Breast epithelium (tissue), 4 donors: ENCODE measurements at regions not wholly inside any gene's neighbourhood (a gene's known extent, or its start where the extent isn't known, plus 50 kb on each side); places are given as distances from the start of the nearest gene placed in this dataset.

Source experiments
- DNase-seq, 2 donors: peaks; one replicate each; pipeline ENCODE4 v3.0.0-alpha.2; 2019; ENCODE audit warnings: low spot score in 2 of 2
- H3K27ac ChIP-seq, 2 donors: fragments of 200-600 bp; sonication (generic) in 1 of 2; one replicate each; pipeline ENCODE4 v1.5.1; 2016 to 2019; ENCODE audit warnings: mild to moderate bottlenecking in 1 of 2
- H3K27me3 ChIP-seq, 2 donors: fragments of 200-600 bp; sonication (generic) in 1 of 2; one replicate each; pipeline versions ENCODE4 v1.5.1 to v1.6.0; 2017 to 2019; ENCODE audit warnings: control low read depth in 1 of 2, mild to moderate bottlenecking in 1 of 2
- H3K36me3 ChIP-seq: fragments of 200-600 bp; one replicate; pipeline ENCODE4 v1.5.1; 2019
- H3K4me1 ChIP-seq, 2 donors: fragments of 200-600 bp; sonication (generic); one replicate each; pipeline ENCODE4 v1.5.1; 2016 to 2019; ENCODE audit warnings: control low read depth in 1 of 2
- H3K4me3 ChIP-seq, 3 donors: fragments of 200-600 bp; sonication (generic); 1 replicate in 2 of 3; 2 replicates in 1 of 3; pipeline ENCODE4 v1.5.1; 2016 to 2019; ENCODE audit warnings: mild to moderate bottlenecking in 3 of 3, moderate library complexity in 2 of 3
- H3K9me3 ChIP-seq, 2 donors: fragments of 200-600 bp; sonication (generic) in 1 of 2; one replicate each; pipeline ENCODE4 v1.5.1; 2016 to 2019; ENCODE audit warnings: control low read depth in 1 of 2
- POLR2A ChIP-seq: fragments of 450-650 bp; IDR thresholded peaks from one replicate; pipeline ENCODE4 v1.6.1; 2016; ENCODE audit warnings: antibody characterized with exemption, mild to moderate bottlenecking, moderate library complexity
- POLR2AphosphoS5 ChIP-seq, 3 donors: sonication (generic); formaldehyde crosslinking; IDR thresholded peaks; one replicate each; pipeline ENCODE4 v1.6.1; 2017; ENCODE audit warnings: antibody characterized with exemption in 3 of 3
- intact Hi-C: fragments of 100-400 bp; cut with DNase I; formaldehyde crosslinking; loops from one replicate; pipeline ENCODE4 v1.15.1; 2023; ENCODE audit warnings: low total_unique reads
- TF ChIP-seq, protein P1 (sequence below), 3 donors: fragments of 450-650 bp; IDR thresholded peaks; one replicate each; pipeline ENCODE4 v1.5.1; 2016 to 2017; ENCODE audit warnings: antibody characterized with exemption in 3 of 3, mild to moderate bottlenecking in 3 of 3, moderate library complexity in 3 of 3

DNA sequence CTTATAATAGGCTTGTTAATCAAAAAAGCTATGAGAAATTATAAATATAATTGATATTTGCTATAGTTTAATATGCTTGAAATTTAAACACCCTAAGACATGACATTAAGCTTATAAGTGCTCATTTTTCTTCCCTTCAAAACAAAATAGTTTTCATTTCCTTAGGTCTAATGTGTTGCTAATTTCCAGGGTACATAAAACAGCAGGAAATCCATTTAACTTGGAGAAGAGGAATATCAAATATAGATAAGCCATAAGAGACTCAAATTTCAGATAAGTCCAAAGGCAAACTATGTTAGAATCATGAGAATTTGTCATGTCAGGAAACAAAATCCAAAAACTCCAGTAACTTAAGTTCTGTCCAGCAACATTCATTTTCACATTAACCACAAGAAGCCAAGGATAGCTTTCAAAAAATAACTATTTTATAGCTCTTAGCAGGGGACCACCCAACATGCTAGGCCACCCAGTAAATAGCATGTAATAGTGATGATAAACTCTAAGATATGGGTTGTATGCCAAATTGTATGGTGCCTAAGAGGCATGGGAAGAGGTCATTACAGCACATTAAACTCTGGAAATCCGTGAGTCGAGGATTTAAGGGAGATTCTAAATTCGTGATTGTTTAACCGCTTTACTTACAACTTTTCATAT, 298.1 kb downstream of the CRPPA start:
- intact Hi-C loops, result no loop called here
- TF ChIP-seq POLR2A (no peak), POLR2AphosphoS5 (IDR thresholded peaks at IDR 0.05) (no peak)
- TF ChIP-seq, protein P1, sequence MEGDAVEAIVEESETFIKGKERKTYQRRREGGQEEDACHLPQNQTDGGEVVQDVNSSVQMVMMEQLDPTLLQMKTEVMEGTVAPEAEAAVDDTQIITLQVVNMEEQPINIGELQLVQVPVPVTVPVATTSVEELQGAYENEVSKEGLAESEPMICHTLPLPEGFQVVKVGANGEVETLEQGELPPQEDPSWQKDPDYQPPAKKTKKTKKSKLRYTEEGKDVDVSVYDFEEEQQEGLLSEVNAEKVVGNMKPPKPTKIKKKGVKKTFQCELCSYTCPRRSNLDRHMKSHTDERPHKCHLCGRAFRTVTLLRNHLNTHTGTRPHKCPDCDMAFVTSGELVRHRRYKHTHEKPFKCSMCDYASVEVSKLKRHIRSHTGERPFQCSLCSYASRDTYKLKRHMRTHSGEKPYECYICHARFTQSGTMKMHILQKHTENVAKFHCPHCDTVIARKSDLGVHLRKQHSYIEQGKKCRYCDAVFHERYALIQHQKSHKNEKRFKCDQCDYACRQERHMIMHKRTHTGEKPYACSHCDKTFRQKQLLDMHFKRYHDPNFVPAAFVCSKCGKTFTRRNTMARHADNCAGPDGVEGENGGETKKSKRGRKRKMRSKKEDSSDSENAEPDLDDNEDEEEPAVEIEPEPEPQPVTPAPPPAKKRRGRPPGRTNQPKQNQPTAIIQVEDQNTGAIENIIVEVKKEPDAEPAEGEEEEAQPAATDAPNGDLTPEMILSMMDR (IDR thresholded peaks at IDR 0.05), result no peak

GRCh38 chr7:16121876-16122390, 299.4 kb downstream of the CRPPA start:
- H3K27ac ChIP-seq, result no peak overlapping the region
- no peaks in the 10 kb centered on the region for H3K36me3 ChIP-seq
- intact Hi-C loops, result no loop called here
- H3K27me3 ChIP-seq, result no peaks in the 10 kb centered on the region
- H3K4me1 ChIP-seq, result no peaks in the 10 kb centered on the region
- no peaks in the 10 kb centered on the region for H3K9me3 ChIP-seq
- no peak for TF ChIP-seq POLR2A
- TF ChIP-seq POLR2AphosphoS5 (IDR thresholded peaks at IDR 0.05), result no peak
- TF ChIP-seq, protein P1 (IDR thresholded peaks at IDR 0.05), result no peak
- no peak overlapping the region for H3K4me3 ChIP-seq
- no peak for DNase-seq

More for the DNA sequence above, 298.1 kb downstream of the CRPPA start:
- Histone ChIP-seq H3K4me1 (no peaks in the 10 kb centered on the region), H3K9me3 (no peaks in the 10 kb centered on the region), H3K4me3 (no peak overlapping the region), H3K27ac (no peak overlapping the region), H3K27me3 (no peaks in the 10 kb centered on the region), H3K36me3 (no peaks in the 10 kb centered on the region)
- DNase-seq, result no peak

DNA sequence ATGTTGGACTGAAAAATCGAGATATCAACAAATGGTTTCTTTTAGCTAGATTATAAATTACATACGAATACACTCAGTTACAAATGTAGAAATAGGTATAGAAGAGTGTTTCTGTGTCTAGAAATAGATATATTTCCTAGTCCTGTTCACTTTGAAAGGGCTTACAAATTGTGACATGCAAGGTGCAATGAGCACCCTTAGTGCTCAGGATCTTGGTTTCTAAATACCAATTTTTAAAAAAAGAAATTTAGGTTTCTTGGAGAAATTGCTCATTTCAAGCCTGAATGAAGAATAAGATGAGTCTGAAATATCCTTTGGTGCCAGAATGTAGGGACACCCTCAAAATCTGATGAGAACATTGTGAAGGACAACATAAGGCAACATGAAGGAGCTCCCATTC, 306.0 kb downstream of the CRPPA start:
- no peaks in the 10 kb centered on the region for H3K36me3 ChIP-seq
- H3K4me1 ChIP-seq, result no peaks in the 10 kb centered on the region
- H3K4me3 ChIP-seq, result no peak overlapping the region
- TF ChIP-seq POLR2A (no peak), POLR2AphosphoS5 (IDR thresholded peaks at IDR 0.05) (no peak)
- TF ChIP-seq, protein P1 (IDR thresholded peaks at IDR 0.05), result no peak
- H3K27me3 ChIP-seq, result no peaks in the 10 kb centered on the region
- no peak for DNase-seq
- H3K9me3 ChIP-seq, result peaks cover 0 to 9% of the 10 kb centered on the region in 2 donors
- intact Hi-C loops, result no loop called here
- no peak overlapping the region for H3K27ac ChIP-seq

GRCh38 chr7:16114633-16115032, 306.7 kb downstream of the CRPPA start:
- H3K9me3 ChIP-seq, result peaks cover 0 to 9% of the 10 kb centered on the region in 2 donors
- no peaks in the 10 kb centered on the region for H3K4me1 ChIP-seq
- no peak for DNase-seq
- intact Hi-C loops, result no loop called here
- no peak overlapping the region for H3K4me3 ChIP-seq
- no peak overlapping the region for H3K27ac ChIP-seq
- H3K36me3 ChIP-seq, result no peaks in the 10 kb centered on the region
- TF ChIP-seq POLR2A (no peak), POLR2AphosphoS5 (IDR thresholded peaks at IDR 0.05) (no peak)
- TF ChIP-seq, protein P1 (IDR thresholded peaks at IDR 0.05), result no peak
- H3K27me3 ChIP-seq, result no peaks in the 10 kb centered on the region

DNA sequence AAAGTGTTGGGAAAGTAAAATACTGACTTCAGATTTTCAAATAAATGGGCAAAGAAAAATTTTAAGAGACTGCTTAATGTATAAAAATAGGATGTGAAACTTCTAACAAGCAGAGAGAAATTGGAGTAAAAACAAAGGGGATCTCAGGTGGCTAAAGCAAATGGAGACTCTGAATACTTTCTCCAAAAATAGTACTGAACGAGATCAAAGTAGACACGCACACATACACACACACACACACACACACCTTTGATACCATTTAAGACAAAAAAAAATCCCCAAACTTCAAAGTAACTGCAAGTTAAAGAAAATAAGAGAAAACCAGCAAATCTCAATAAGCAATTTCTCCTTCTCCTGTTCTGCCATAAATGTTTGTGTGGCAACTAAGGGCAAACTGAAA, 307.3 kb downstream of the CRPPA start:
- TF ChIP-seq, protein P1 (IDR thresholded peaks at IDR 0.05), result no peak
- TF ChIP-seq POLR2A (no peak), POLR2AphosphoS5 (IDR thresholded peaks at IDR 0.05) (no peak)
- intact Hi-C loops, result no loop called here

More for the DNA sequence above, 307.3 kb downstream of the CRPPA start:
- Histone ChIP-seq H3K4me3 (no peak overlapping the region), H3K27ac (no peak overlapping the region), H3K4me1 (no peaks in the 10 kb centered on the region), H3K36me3 (no peaks in the 10 kb centered on the region), H3K27me3 (no peaks in the 10 kb centered on the region), H3K9me3 (peaks cover 0 to 14% of the 10 kb centered on the region in 2 donors)
- DNase-seq, result no peak
